GM12865 (cell line): ENCODE measurements at regions not wholly inside any gene's neighbourhood (a gene's known extent, or its start where the extent isn't known, plus 50 kb on each side); places are given as distances from the start of the nearest gene placed in this dataset.
A peak's percentile ranks its signal among the peaks of the same experiment; 100 is the strongest.

Experiments used
- DNase-seq: peaks from one replicate; pipeline ENCODE4 v3.0.0; 2010; ENCODE audit warnings: low read depth
- H3K4me3 ChIP-seq: 2 replicates; pipeline ENCODE4 v1.5.1; 2011; ENCODE audit warnings: mild to moderate bottlenecking, low read depth, low read length, control low read depth
- CTCF ChIP-seq: IDR thresholded peaks from 2 replicates; pipeline ENCODE4 v1.5.1; 2011; ENCODE audit warnings: low read length, control low read depth, low read depth, inconsistent platforms; ENCODE audit not compliant: insufficient read depth; ENCODE audit errors: missing control alignments

- H3K4me3 ChIP-seq = no peak overlapping the region
- peak; percentile 1 for TF ChIP-seq CTCF
- no peak for DNase-seq
Measured at GRCh38 chr1:90434460-90434859, 282.6 kb downstream of the BARHL2 start.

GRCh38 chr1:90417126-90417525 is 300.0 kb downstream of the BARHL2 start:
- DNase-seq = no peak
- TF ChIP-seq CTCF = no peak
- H3K4me3 ChIP-seq = no peak overlapping the region

GRCh38 chr1:90414201-90414600 is 302.9 kb downstream of the BARHL2 start:
- no peak for TF ChIP-seq CTCF
- H3K4me3 ChIP-seq = no peak overlapping the region
- no peak for DNase-seq

GRCh38 chr1:90413519-90413918 is 303.6 kb downstream of the BARHL2 start:
- TF ChIP-seq CTCF = no peak
- no peak for DNase-seq
- H3K4me3 ChIP-seq = no peak overlapping the region

- no peak for TF ChIP-seq CTCF
- DNase-seq = no peak
- H3K4me3 ChIP-seq = no peak overlapping the region
Measured at GRCh38 chr1:90412563-90412962, 304.5 kb downstream of the BARHL2 start.

GRCh38 chr1:90411185-90411584 is 305.9 kb downstream of the BARHL2 start:
- TF ChIP-seq CTCF = no peak
- H3K4me3 ChIP-seq = no peak overlapping the region
- DNase-seq = no peak

- no peak overlapping the region for H3K4me3 ChIP-seq
- no peak for TF ChIP-seq CTCF
- DNase-seq = no peak
Measured at GRCh38 chr1:90407737-90408136, 309.4 kb downstream of the BARHL2 start.
